GM21786 (cell line): ENCODE measurements at regions not wholly inside any gene's neighbourhood (a gene's known extent, or its start where the extent isn't known, plus 50 kb on each side); places are given as distances from the start of the nearest gene placed in this dataset.
"Not testable (repeated sequence)": the region's sequence is repeated elsewhere in the genome, so short reads cannot be mapped to it uniquely, and the experiment has no call there.

Source experiments
- ATAC-seq: cut with Tn5 transposase; IDR thresholded peaks from one replicate; pipeline ENCODE4 v1.9.1; 2021; ENCODE audit not compliant: unreplicated experiment

GRCh38 chr4:49226216-49226866 is 240.3 kb downstream of the CWH43 start:
- not testable (repeated sequence) for ATAC-seq

DNA sequence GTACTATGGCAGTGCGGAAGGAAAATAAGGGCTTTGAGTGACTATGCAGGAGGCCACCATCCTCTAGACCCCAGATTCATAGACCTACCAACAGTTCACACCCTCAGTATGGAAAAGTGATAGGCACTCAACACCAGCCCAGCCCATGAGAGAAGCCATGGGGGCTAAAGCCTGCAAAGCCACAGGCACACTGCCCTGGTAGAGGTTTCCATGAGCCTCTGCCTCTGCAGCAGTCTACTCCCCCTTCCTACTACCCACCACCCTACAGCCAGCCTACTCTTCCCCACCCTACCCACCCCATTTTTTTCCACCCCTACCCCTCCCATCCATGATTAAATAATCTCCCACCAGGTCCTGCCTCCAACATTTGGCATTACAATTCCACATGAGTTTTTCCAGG is 241.9 kb downstream of the CWH43 start:
- not testable (repeated sequence) for ATAC-seq

DNA sequence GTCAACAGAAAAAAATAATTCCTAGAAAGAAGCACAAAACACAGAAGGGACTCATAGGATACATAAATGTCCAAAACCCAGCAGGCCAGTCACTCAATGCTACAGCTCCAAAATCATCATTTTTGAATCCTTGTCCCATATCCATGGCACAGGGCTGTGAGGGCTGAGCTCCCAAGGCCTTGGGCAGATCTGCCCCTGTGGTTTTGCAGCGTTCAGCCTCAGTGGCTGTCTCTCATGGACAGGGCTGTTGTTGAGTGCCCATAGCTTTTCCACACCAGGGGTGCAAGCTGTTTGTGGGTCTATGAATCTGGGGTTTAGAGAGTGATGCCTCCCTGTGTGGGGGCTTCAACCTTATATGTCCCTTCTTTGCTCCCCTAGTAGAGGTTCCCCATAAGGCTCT is 243.2 kb downstream of the CWH43 start:
- not testable (repeated sequence) for ATAC-seq

DNA sequence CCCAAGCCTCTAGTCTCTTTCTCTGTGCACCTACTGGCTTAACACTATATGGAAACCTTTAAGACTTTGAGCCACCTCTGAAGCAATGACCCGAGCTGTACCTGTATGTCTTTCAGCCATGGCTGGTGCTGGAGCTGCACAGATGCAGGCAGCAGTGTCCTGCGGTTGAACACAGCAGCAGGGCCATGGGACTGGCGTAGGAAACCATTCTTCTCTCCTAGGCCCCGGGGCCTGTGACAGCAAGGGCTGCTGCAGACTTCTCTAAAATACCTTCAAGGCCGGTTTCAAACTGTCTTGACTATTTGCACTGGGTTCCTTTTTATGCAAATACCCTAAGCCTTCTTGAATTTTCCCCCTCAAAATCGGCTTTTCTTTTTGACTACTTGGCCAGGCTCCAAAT is 243.6 kb downstream of the CWH43 start:
- not testable (repeated sequence) for ATAC-seq

DNA sequence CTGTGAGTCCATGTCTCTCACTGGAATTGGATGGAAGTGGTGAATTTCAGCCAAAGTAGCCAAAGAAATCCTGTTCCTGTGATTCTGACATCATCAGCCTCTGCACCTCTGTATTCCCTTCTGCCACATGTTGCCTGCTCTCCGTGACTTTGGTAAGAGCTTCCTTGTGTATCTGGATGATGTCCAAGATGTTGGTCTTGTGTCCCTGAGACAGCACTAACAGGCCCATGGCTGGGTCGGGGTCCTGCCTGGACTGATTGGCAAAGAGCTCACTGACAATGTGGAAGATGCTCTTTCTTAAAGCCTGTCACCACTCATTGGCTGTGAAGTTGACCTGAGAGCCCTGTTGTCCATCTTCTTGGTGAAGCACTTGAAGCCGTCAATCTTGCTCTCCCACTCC is 247.3 kb downstream of the CWH43 start:
- not testable (repeated sequence) for ATAC-seq

- ATAC-seq = not testable (repeated sequence)
Observed at GRCh38 chr4:49233749-49234148, 247.7 kb downstream of the CWH43 start.

- not testable (repeated sequence) for ATAC-seq
Observed at GRCh38 chr4:49234382-49234781, 248.3 kb downstream of the CWH43 start.

DNA sequence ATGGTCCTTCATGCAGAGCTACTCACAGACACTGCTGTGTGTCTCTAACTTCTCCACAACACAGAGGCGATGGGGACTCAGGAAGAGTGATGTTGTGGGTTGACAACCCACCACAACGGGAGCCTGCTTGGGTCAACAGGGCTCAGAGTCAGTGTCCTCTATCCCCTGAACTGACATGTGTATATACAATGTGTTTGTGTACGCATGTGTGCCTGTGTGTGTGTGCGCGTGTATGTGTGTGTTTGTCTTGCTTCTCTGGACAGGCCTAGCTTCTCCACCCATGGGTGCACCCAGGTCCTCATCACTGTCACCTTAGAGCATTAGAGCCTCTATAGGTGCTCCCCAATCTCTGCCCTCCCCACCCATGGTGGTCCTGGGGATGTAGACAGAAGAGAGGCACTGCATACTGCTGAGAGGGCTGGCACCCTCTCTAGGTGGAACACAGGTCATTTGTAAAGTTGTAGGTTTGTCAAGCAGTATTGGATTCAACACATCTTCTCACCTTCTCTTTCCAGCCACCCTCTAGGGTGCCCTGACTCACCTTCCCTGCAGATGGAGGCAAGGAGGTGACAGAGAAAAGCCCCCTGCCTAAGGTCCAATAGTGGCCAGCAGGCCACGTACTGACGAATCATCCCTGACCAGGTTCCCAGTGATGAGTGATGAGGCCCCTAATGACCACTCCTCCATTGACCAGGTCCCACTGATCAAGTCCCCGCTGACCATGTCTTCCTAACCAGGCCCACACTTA is 249.5 kb downstream of the CWH43 start:
- ATAC-seq = not testable (repeated sequence)

- not testable (repeated sequence) for ATAC-seq
Observed at GRCh38 chr4:49236474-49236873, 250.4 kb downstream of the CWH43 start.

GRCh38 chr4:49241295-49241694 is 255.2 kb downstream of the CWH43 start:
- not testable (repeated sequence) for ATAC-seq

DNA sequence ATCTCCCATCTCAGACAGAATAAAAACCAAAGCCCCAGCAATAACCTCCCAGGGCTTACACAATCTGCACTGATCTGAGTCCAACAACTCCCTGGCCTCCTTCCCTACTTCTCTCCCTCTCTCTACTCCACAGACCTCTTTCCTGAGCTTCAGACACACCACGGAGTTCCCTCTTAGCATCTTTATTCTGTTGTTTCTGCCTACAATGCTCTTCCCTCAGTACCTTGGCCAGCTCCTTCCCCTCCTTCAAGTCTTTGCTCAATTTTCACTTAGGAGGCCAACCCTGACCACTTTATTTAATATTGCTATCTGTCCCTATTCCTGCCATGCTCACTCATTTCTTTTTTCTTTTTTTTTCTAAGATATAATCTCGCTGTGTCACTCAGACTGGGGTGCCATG is 276.7 kb downstream of the CWH43 start:
- not testable (repeated sequence) for ATAC-seq

- ATAC-seq = not testable (repeated sequence)
Observed at GRCh38 chr4:49270435-49270834, 284.4 kb downstream of the CWH43 start.

DNA sequence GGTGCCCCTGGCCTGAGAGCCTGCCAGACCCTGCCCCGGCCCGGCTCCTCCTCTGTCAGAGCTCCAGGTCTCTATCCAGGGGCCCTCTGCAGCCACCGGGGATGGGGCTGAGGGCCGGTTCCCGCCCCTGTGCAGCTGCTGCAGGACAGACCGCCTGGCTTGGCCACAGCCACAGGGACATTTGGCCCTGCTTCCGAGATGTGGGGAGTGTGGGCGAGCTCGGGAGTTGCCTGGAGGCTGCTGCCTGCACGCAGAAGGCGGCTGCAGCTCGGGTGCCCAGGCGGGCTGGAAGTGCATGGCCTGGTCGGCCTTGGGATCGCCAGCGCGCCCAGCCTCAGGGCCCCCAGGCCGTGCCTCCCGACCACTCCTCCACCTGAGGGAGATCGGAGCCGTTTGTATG is 284.8 kb downstream of the CWH43 start:
- ATAC-seq = not testable (repeated sequence)

DNA sequence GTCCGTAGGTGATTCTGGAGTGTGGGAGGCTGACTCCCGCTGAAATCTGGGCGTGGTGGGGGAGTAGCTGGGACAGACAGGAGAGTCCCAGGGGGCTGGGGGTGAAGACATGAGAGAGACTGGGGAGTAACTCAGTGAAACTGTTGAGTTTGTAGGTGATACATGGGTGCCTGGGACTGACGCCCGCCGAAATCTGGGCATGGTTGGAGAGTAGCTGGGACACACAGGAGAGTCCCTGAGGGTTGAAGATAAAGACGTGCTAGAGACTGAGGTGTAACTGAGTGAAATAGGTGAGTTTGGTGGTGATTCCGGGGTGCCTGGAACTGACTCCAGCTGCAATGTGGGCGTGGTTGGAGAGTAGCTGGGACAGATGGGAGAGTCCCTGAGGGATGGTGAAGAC is 299.8 kb downstream of the CWH43 start:
- ATAC-seq = not testable (repeated sequence)

DNA sequence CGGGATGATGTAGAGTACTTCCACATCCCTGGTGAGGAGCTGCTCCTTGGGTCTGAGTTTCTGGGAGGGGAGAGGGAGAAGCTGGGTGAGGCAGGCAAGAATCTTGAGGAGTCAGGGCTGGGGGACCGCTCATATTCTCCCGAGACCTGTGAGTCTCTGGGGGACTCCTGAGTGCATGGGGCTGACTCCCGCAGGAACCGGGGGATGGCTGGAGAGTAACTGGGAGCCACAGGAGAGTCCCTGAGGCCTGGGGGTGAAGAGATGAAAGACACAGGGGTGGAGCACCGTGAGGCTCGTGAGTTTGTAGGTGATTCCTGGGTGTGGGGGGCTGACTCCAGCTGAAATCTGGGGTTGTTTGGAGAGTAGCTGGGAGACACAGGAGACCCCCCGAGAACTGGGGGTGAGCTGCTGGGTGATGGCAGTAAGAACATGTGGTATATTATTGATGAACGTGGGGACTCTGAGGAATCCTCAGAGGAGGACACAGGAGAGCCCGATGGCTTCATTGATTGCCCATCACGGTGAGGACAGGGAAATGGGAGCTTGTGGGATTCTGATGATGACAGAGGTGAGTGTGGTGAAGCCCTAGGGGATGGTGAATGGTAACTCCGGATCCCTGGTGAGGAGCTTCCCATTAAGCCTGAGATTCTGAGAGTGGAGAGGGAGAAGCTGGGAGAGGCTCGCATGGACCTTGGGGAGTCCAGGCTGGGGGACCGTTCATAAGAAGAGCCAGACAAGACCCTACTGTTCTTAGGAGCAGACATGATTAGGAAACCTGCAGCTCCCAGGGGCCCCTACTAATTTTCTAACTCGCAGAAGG is 301.1 kb downstream of the CWH43 start:
- ATAC-seq = not testable (repeated sequence)

GRCh38 chr4:49287893-49288292 is 301.8 kb downstream of the CWH43 start:
- ATAC-seq = not testable (repeated sequence)

GRCh38 chr4:49288796-49289195 is 302.7 kb downstream of the CWH43 start:
- ATAC-seq = not testable (repeated sequence)

DNA sequence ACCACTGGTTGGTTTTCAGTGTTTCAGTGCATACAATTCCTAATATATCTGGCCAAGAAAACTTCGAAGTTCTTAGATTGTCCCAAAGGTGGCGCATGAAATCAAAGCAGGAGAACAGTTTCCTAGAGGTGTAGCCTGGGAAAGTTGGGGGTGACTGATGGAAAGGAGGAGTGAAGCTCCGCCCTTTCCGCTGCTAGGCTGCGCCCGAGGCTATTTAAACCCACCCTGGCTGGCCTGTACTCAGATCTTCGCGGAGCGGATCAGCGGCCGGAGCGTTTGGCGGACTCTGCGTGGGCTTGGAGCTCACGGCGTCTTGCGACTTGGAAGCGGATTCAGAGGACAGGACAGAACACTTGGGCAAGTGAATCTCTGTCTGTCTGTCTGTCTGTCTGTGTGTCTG is 328.7 kb downstream of the CWH43 start:
- ATAC-seq = not testable (repeated sequence)

GRCh38 chr4:49320725-49321410 is 334.8 kb downstream of the CWH43 start:
- not testable (repeated sequence) for ATAC-seq

DNA sequence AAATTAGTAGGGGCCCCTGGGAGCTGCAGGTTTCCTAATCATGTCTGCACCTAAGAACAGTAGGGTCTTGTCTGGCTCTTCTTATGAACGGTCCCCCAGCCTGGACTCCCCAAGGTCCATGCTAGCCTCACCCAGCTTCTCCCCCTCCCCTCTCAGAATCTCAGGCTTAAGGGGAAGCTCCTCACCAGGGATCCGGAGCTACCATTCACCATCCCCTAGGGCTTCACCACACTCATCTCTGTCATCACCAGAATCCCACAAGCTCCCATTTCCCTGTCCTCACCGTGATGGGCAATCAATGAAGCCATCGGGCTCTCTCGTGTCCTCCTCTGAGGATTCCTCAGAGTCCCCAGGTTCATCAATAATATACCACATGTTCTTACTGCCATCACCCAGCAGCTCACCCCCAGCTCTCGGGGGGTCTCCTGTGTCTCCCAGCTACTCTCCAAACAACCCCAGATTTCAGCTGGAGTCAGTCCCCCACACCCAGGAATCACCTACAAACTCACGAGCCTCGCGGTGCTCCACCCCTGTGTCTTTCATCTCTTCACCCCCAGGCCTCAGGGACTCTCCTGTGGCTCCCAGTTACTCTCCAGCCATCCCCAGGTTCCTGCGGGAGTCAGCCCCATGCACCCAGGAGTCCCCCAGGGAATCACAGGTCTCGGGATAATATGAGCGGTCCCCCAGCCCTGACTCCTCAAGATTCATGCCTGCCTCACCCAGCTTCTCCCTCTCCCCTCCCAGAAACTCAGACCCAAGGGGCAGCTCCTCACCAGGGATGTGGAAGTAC is 335.6 kb downstream of the CWH43 start:
- not testable (repeated sequence) for ATAC-seq
